ENCODE measurements at regions not wholly inside any gene's neighbourhood (a gene's known extent, or its start where the extent isn't known, plus 50 kb on each side); places are given as distances from the start of the nearest gene placed in this dataset.

GRCh38 chr20:52098186-52098585, 93.4 kb downstream of the ZFP64 start:
- CTCF ChIA-PET = no interaction called here
- POLR2A ChIA-PET = no interaction called here

GRCh38 chr20:52096117-52096516, 95.5 kb downstream of the ZFP64 start:
- TF ChIP-seq L3MBTL2 (conservative IDR thresholded peaks at IDR 0.05) (no peak), CTBP1 (IDR thresholded peaks at IDR 0.05; ENCODE audit: borderline replicate concordance) (no peak), ARNT (IDR thresholded peaks at IDR 0.05) (no peak), SUZ12 (IDR thresholded peaks at IDR 0.05) (no peak), SP1 (IDR thresholded peaks at IDR 0.05) (no peak)
- POLR2A ChIA-PET = no interaction called here
- CTCF ChIA-PET = interaction anchor here (1.1 kb wide), 1 partner anchor 9 kb away, joined by 3 read pairs; no protein-coding TSS in a partner anchor
- DNase-seq (ENCODE audit: extremely low spot score) = no peak

More at GRCh38 chr20:52098186-52098585, 93.4 kb downstream of the ZFP64 start:
- no peak for DNase-seq (ENCODE audit: extremely low spot score)
- TF ChIP-seq FOXA1 (IDR thresholded peaks at IDR 0.05) (no peak), ZNF384 (IDR thresholded peaks at IDR 0.05) (no peak), SP1 (IDR thresholded peaks at IDR 0.05) (no peak), HDGF (IDR thresholded peaks at IDR 0.05; ENCODE audit: borderline replicate concordance) (no peak), BHLHE40 (IDR thresholded peaks at IDR 0.05; ENCODE audit: borderline replicate concordance) (no peak), PKNOX1 (IDR thresholded peaks at IDR 0.05) (no peak), LEF1 (IDR thresholded peaks at IDR 0.05; ENCODE audit: borderline replicate concordance) (no peak), SUZ12 (IDR thresholded peaks at IDR 0.05) (no peak), FOXK2 (IDR thresholded peaks at IDR 0.05) (no peak), ARNT (IDR thresholded peaks at IDR 0.05) (no peak), L3MBTL2 (conservative IDR thresholded peaks at IDR 0.05) (no peak), ELF4 (IDR thresholded peaks at IDR 0.05) (no peak), CTBP1 (IDR thresholded peaks at IDR 0.05; ENCODE audit: borderline replicate concordance) (no peak), FOXM1 (IDR thresholded peaks at IDR 0.05; ENCODE audit: borderline replicate concordance) (no peak), TARDBP (IDR thresholded peaks at IDR 0.05) (no peak), NFRKB (IDR thresholded peaks at IDR 0.05) (no peak)

GRCh38 chr20:52094693-52095092, 96.9 kb downstream of the ZFP64 start:
- DNase-seq (ENCODE audit: extremely low spot score) = no peak
- POLR2A ChIA-PET = interaction anchor here (1.2 kb wide), 1 partner anchor 10 kb away, joined by 3 read pairs; no protein-coding TSS in a partner anchor
- TF ChIP-seq FOXM1 (IDR thresholded peaks at IDR 0.05; ENCODE audit: borderline replicate concordance) = no peak
- TF ChIP-seq CTBP1 (IDR thresholded peaks at IDR 0.05; ENCODE audit: borderline replicate concordance) = no peak
- no peak for TF ChIP-seq ELF4 (IDR thresholded peaks at IDR 0.05)
- TF ChIP-seq HDGF (IDR thresholded peaks at IDR 0.05; ENCODE audit: borderline replicate concordance) = no peak
- TF ChIP-seq ARNT (IDR thresholded peaks at IDR 0.05) = no peak
- TF ChIP-seq SUZ12 (IDR thresholded peaks at IDR 0.05) = no peak
- TF ChIP-seq ZNF384 (IDR thresholded peaks at IDR 0.05) = no peak
- no peak for TF ChIP-seq NFRKB (IDR thresholded peaks at IDR 0.05)
- no peak for TF ChIP-seq TARDBP (IDR thresholded peaks at IDR 0.05)
- TF ChIP-seq FOXK2 (IDR thresholded peaks at IDR 0.05) = no peak
- TF ChIP-seq FOXA1 (IDR thresholded peaks at IDR 0.05) = no peak
- no peak for TF ChIP-seq PKNOX1 (IDR thresholded peaks at IDR 0.05)
- no peak for TF ChIP-seq BHLHE40 (IDR thresholded peaks at IDR 0.05; ENCODE audit: borderline replicate concordance)
- CTCF ChIA-PET = interaction anchor here (0.6 kb wide), 1 partner anchor 449 kb away, joined by 5 read pairs; no protein-coding TSS in a partner anchor

GRCh38 chr20:52093575-52093974, 98.0 kb downstream of the ZFP64 start:
- ChIA-PET POLR2A (no interaction called here), CTCF (no interaction called here)
- no peak for DNase-seq (ENCODE audit: extremely low spot score)
- TF ChIP-seq ARNT (IDR thresholded peaks at IDR 0.05) = no peak
- TF ChIP-seq LEF1 (IDR thresholded peaks at IDR 0.05; ENCODE audit: borderline replicate concordance) = no peak
- TF ChIP-seq BHLHE40 (IDR thresholded peaks at IDR 0.05; ENCODE audit: borderline replicate concordance) = no peak
- no peak for TF ChIP-seq FOXA1 (IDR thresholded peaks at IDR 0.05)
- no peak for TF ChIP-seq ZNF384 (IDR thresholded peaks at IDR 0.05)

- POLR2A ChIA-PET = no interaction called here
These were observed 101.5 kb downstream of the ZFP64 start for GRCh38 chr20:52090035-52090434.

GRCh38 chr20:52087471-52087870, 104.1 kb downstream of the ZFP64 start:
- DNase-seq (ENCODE audit: extremely low spot score) = no peak
- CTCF ChIA-PET = no interaction called here
- no peak for TF ChIP-seq NFRKB (IDR thresholded peaks at IDR 0.05)
- no peak for TF ChIP-seq ELF4 (IDR thresholded peaks at IDR 0.05)
- no peak for TF ChIP-seq FOXK2 (IDR thresholded peaks at IDR 0.05)
- TF ChIP-seq SUZ12 (IDR thresholded peaks at IDR 0.05) = no peak
- POLR2A ChIA-PET = no interaction called here

More at GRCh38 chr20:52090035-52090434, 101.5 kb downstream of the ZFP64 start:
- DNase-seq (ENCODE audit: extremely low spot score) = no peak
- CTCF ChIA-PET = no interaction called here
- TF ChIP-seq TARDBP (IDR thresholded peaks at IDR 0.05) (no peak), ZNF384 (IDR thresholded peaks at IDR 0.05) (no peak), CTBP1 (IDR thresholded peaks at IDR 0.05; ENCODE audit: borderline replicate concordance) (no peak), L3MBTL2 (conservative IDR thresholded peaks at IDR 0.05) (no peak), ARNT (IDR thresholded peaks at IDR 0.05) (no peak), PKNOX1 (IDR thresholded peaks at IDR 0.05) (no peak), FOXM1 (IDR thresholded peaks at IDR 0.05; ENCODE audit: borderline replicate concordance) (no peak), ELF4 (IDR thresholded peaks at IDR 0.05) (no peak), SP1 (IDR thresholded peaks at IDR 0.05) (no peak), SUZ12 (IDR thresholded peaks at IDR 0.05) (no peak), NFRKB (IDR thresholded peaks at IDR 0.05) (no peak), LEF1 (IDR thresholded peaks at IDR 0.05; ENCODE audit: borderline replicate concordance) (no peak), HDGF (IDR thresholded peaks at IDR 0.05; ENCODE audit: borderline replicate concordance) (no peak), FOXA1 (IDR thresholded peaks at IDR 0.05) (no peak), FOXK2 (IDR thresholded peaks at IDR 0.05) (no peak), BHLHE40 (IDR thresholded peaks at IDR 0.05; ENCODE audit: borderline replicate concordance) (no peak)
